GM23248 (cell line): ENCODE measurements at regions not wholly inside any gene's neighbourhood (a gene's known extent, or its start where the extent isn't known, plus 50 kb on each side); places are given as distances from the start of the nearest gene placed in this dataset.

Source experiments
- DNase-seq: peaks from one replicate; pipeline ENCODE4 v3.0.0-alpha.2; 2015
- H2AFZ ChIP-seq: fragments of 200-600 bp; sonication (generic); 2 replicates; pipeline ENCODE4 v1.6.1; 2016; ENCODE audit warnings: antibody characterized with exemption
- H3F3A ChIP-seq: fragments of 200-600 bp; sonication (generic); 2 replicates; pipeline ENCODE4 v1.6.1; 2016; ENCODE audit warnings: mild to moderate bottlenecking, antibody characterized with exemption, mixed run types; ENCODE audit not compliant: insufficient read depth
- H3K27ac ChIP-seq: fragments of 200-600 bp; sonication (generic); 2 replicates; pipeline ENCODE4 v1.5.1; 2016; ENCODE audit warnings: mild to moderate bottlenecking
- H3K27me3 ChIP-seq: fragments of 200-600 bp; sonication (generic); replicated peaks from 2 replicates; pipeline ENCODE4 v1.6.1; 2016; ENCODE audit warnings: mild to moderate bottlenecking; ENCODE audit not compliant: insufficient read depth
- H3K36me3 ChIP-seq: fragments of 200-600 bp; sonication (generic); 2 replicates; pipeline ENCODE4 v1.6.1; 2016; ENCODE audit warnings: low read depth, mild to moderate bottlenecking
- H3K4me1 ChIP-seq: fragments of 200-600 bp; sonication (generic); 2 replicates; pipeline ENCODE4 v1.6.1; 2016; ENCODE audit warnings: mild to moderate bottlenecking; ENCODE audit not compliant: insufficient read depth
- H3K4me2 ChIP-seq: fragments of 200-600 bp; sonication (generic); one replicate; pipeline ENCODE4 v1.6.1; 2016; ENCODE audit warnings: mild to moderate bottlenecking; ENCODE audit not compliant: unreplicated experiment
- H3K4me3 ChIP-seq: fragments of 200-600 bp; sonication (generic); 2 replicates; pipeline ENCODE4 v1.5.1; 2016; ENCODE audit warnings: mild to moderate bottlenecking
- H3K79me2 ChIP-seq: fragments of 200-600 bp; sonication (generic); 2 replicates; pipeline ENCODE4 v1.6.1; 2016; ENCODE audit warnings: mild to moderate bottlenecking; ENCODE audit not compliant: insufficient read depth
- H3K9ac ChIP-seq: fragments of 200-600 bp; sonication (generic); 2 replicates; pipeline ENCODE4 v1.6.1; 2016; ENCODE audit warnings: mild to moderate bottlenecking
- H3K9me2 ChIP-seq: fragments of 200-600 bp; sonication (generic); 2 replicates; pipeline ENCODE4 v1.6.1; 2016; ENCODE audit warnings: mixed run types, mild to moderate bottlenecking, moderate library complexity; ENCODE audit not compliant: insufficient read depth
- H3K9me3 ChIP-seq: fragments of 200-600 bp; sonication (generic); one replicate; pipeline ENCODE4 v1.6.1; 2017; ENCODE audit warnings: low read depth
- H4K20me1 ChIP-seq: fragments of 200-600 bp; sonication (generic); 2 replicates; pipeline ENCODE4 v1.6.0; 2016; ENCODE audit not compliant: insufficient read depth
- EZH2 ChIP-seq: fragments of 200-600 bp; sonication (generic); IDR thresholded peaks from 2 replicates; pipeline ENCODE4 v1.6.1; 2018; ENCODE audit warnings: antibody characterized with exemption, mild to moderate bottlenecking; ENCODE audit not compliant: insufficient read depth, poor library complexity, severe bottlenecking
- EZH2phosphoT487 ChIP-seq: fragments of 200-600 bp; sonication (generic); IDR thresholded peaks from 2 replicates; pipeline ENCODE4 v1.6.1; 2018; ENCODE audit warnings: antibody characterized with exemption, moderate library complexity, mild to moderate bottlenecking, low read depth; ENCODE audit not compliant: insufficient read depth
- WGBS, 2 experiments: methylation state at CpG; one replicate each; pipeline ENCODE4 v1.1.6; 2015 to 2017; ENCODE audit warnings: low lambda C conversion rate in 2 of 2, low coverage in 1 of 2; ENCODE audit errors: missing lambda C conversion rate in 2 of 2; 5-methylcytosine and 5-hydroxymethylcytosine counted together
- in situ Hi-C: fragments of 300-500 bp; cut with MboI; formaldehyde crosslinking; loops from 2 replicates; pipeline ENCODE4 v1.15.0; 2020

DNA sequence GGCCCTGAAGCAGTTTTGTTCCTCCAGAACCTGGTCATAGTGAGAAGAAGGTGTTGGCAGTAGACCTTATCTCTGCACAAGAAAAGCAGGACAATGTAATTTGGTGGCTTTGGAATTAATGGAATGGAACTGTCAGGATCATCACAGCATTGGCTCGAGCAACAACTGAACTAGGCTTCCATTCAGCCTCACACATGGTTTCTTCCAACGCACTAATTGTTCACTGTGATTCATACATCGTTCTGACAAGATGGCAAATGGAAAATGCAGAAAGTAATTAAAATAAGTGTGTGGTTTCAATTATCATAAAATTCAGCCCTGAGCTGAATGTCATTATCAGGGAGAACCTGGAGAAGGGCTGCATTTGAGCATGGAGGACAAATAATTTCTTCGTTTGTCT, 80.6 kb downstream of the MFSD1 start:
- no peaks in the 10 kb centered on the region for H3K9me3 ChIP-seq
- no peak overlapping the region for H3K9ac ChIP-seq
- H3K4me2 ChIP-seq: no peak overlapping the region
- no peak for DNase-seq
- no peak overlapping the region for H3K27ac ChIP-seq
- 3 to 6% methylated on average over 4 of the region's 4 CpGs for WGBS, 2 experiments
- no peak overlapping the region for H2AFZ ChIP-seq
- H3K36me3 ChIP-seq: no peaks in the 10 kb centered on the region
- no peaks in the 10 kb centered on the region for H3K27me3 ChIP-seq
- in situ Hi-C loops: no loop called here
- H3K79me2 ChIP-seq: no peaks in the 10 kb centered on the region
- no peak for TF ChIP-seq EZH2phosphoT487
- TF ChIP-seq EZH2: no peak
- no peaks in the 10 kb centered on the region for H3K9me2 ChIP-seq
- no peaks in the 10 kb centered on the region for H3F3A ChIP-seq
- H3K4me1 ChIP-seq: no peaks in the 10 kb centered on the region
- no peak overlapping the region for H3K4me3 ChIP-seq
- H4K20me1 ChIP-seq: no peaks in the 10 kb centered on the region

DNA sequence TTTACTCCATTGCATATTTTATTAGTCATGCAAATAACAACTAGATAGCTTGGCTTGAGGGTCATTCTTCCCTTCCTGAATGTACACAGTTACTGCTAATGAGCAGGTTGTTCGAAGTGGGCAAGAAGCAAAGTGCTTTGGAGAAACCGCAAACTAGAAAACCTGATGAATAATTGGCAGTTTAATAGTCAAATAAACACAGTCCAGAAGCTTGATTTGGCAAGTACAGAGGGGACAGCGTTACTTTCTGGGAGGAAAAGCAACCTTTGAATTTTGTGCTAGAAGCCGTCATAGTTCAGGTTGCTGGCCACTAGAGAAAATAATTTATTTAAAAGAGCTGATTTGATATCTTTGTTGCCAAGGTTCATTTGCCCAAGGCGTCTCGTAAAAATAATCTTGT, 94.9 kb downstream of the MFSD1 start:
- TF ChIP-seq EZH2 (no peak), EZH2phosphoT487 (no peak)
- Histone ChIP-seq H4K20me1 (no peaks in the 10 kb centered on the region), H3K9ac (no peak overlapping the region), H2AFZ (no peak overlapping the region), H3K27me3 (no peaks in the 10 kb centered on the region; the same call in 1 of the 2 replicates), H3K4me2 (no peak overlapping the region), H3K36me3 (no peaks in the 10 kb centered on the region), H3F3A (no peaks in the 10 kb centered on the region), H3K9me2 (no peaks in the 10 kb centered on the region), H3K27ac (no peak overlapping the region), H3K4me1 (no peaks in the 10 kb centered on the region), H3K9me3 (no peaks in the 10 kb centered on the region), H3K79me2 (no peaks in the 10 kb centered on the region), H3K4me3 (no peak overlapping the region)
- WGBS, 2 experiments: 51 to 57% methylated on average over 6 of the region's 6 CpGs
- in situ Hi-C loops: no loop called here
- no peak for DNase-seq

DNA sequence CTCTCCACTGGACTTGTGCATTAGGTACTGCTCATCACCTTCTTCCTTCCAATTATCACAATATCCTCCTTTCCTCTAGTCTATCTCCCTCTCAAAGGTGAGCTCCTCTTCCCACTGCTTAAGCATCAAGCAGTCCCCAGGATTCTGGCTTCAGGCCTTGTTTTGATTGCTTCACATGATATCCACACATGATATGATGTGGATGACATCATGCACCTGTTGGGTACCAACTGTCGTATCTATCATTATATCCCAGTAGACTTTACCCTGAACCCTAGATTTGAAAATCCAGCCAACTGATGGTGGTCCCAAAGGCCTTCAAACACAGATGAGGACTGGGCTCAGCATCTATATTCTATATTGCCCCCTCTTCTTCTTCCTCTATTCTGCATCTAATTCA, 104.9 kb downstream of the MFSD1 start:
- no peaks in the 10 kb centered on the region for H3K36me3 ChIP-seq
- no peaks in the 10 kb centered on the region for H3K9me2 ChIP-seq
- no peak for DNase-seq
- no peak overlapping the region for H3K9ac ChIP-seq
- no peaks in the 10 kb centered on the region; the same call in 1 of the 2 replicates for H3F3A ChIP-seq
- H3K79me2 ChIP-seq: no peaks in the 10 kb centered on the region
- in situ Hi-C loops: no loop called here
- no peak overlapping the region for H3K4me3 ChIP-seq
- no peaks in the 10 kb centered on the region for H3K9me3 ChIP-seq
- peaks cover 3% of the 10 kb centered on the region; the same call in 1 of the 2 replicates for H3K27me3 ChIP-seq
- TF ChIP-seq EZH2phosphoT487: no peak
- no peak for TF ChIP-seq EZH2
- H4K20me1 ChIP-seq: no peaks in the 10 kb centered on the region
- no peak overlapping the region for H2AFZ ChIP-seq
- no peak overlapping the region for H3K4me2 ChIP-seq
- peaks cover 16% of the 10 kb centered on the region for H3K4me1 ChIP-seq
- no peak overlapping the region for H3K27ac ChIP-seq
- WGBS, 2 experiments: 96 to 100% methylated on average over 1 of the region's 1 CpG

DNA sequence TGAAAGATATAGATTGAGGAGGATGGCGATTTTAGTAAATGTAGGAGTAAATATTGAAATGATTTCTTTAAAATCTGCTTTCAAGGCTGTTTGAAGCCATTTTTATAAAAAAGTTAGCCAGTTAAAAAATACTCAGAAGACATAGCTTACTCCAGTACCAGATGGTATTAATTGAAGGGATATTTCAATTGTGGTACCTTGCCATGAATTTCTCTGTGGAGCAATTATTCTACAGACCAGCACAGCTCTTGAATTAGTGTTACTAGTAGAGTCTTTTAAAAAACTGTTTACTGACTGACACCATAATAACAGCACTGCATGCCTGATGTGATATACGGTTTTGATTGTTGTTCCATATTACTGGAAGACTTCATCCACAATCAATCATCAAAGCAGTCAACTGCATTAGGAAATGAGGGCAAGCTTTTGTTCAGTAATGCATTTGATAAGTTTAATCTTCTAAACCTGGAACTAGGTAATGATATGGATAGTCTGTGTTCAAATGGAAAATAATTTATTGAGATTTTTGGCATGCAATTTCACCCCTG, 106.4 kb downstream of the MFSD1 start:
- 15 to 17% methylated on average over 2 of the region's 2 CpGs for WGBS, 2 experiments
- Histone ChIP-seq H2AFZ (no peak overlapping the region), H3K27me3 (no peaks in the 10 kb centered on the region; the same call in 1 of the 2 replicates), H3K4me3 (no peak overlapping the region), H3K4me2 (no peak overlapping the region), H3F3A (no peaks in the 10 kb centered on the region; the same call in 1 of the 2 replicates), H3K27ac (no peak overlapping the region), H3K36me3 (no peaks in the 10 kb centered on the region), H3K9me2 (no peaks in the 10 kb centered on the region), H3K9me3 (no peaks in the 10 kb centered on the region), H3K79me2 (no peaks in the 10 kb centered on the region), H4K20me1 (no peaks in the 10 kb centered on the region), H3K4me1 (peaks cover 16% of the 10 kb centered on the region), H3K9ac (no peak overlapping the region)
- in situ Hi-C loops: no loop called here
- DNase-seq: peak; percentile 13
- TF ChIP-seq EZH2 (no peak), EZH2phosphoT487 (no peak)

DNA sequence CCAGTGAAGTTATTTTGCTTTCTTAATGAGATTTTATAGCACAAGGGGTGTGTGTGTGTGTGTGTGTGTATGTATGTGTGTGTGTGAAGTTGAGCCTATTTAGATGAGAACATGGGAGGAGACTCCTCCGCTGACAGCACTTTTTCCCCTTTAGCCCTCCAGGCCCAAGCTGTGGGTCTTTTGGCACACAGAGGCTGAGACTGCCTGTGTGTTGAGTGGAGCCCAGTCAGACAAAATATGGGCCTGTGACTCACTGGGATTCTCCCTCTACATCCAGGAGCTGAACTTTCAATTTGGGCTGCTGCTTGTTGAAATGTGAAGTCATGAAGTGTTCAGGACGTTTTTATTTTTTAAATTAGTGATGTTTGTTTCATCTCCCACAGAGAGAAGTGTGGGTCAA, 108.0 kb downstream of the MFSD1 start:
- Histone ChIP-seq H3F3A (no peaks in the 10 kb centered on the region; the same call in 1 of the 2 replicates), H2AFZ (no peak overlapping the region), H3K36me3 (no peaks in the 10 kb centered on the region), H3K4me2 (peak overlapping the region; percentile 24), H3K27ac (no peak overlapping the region), H3K4me3 (no peak overlapping the region), H3K4me1 (peaks cover 16% of the 10 kb centered on the region), H3K79me2 (no peaks in the 10 kb centered on the region), H3K9ac (no peak overlapping the region), H3K9me3 (no peaks in the 10 kb centered on the region), H3K27me3 (no peaks in the 10 kb centered on the region; the same call in 1 of the 2 replicates), H3K9me2 (no peaks in the 10 kb centered on the region), H4K20me1 (no peaks in the 10 kb centered on the region)
- 18 to 21% methylated on average over 2 of the region's 2 CpGs for WGBS, 2 experiments
- in situ Hi-C loops: loop anchor here (10.0 kb wide), 1 partner anchor 345 kb away; no protein-coding TSS in a partner anchor
- DNase-seq: peak; percentile 80
- TF ChIP-seq EZH2: no peak
- TF ChIP-seq EZH2phosphoT487: no peak
